ENCODE measurements at regions not wholly inside any gene's neighbourhood (a gene's known extent, or its start where the extent isn't known, plus 50 kb on each side); places are given as distances from the start of the nearest gene placed in this dataset.
"Not testable (repeated sequence)": the region's sequence is repeated elsewhere in the genome, so short reads cannot be mapped to it uniquely, and the experiment has no call there.

GRCh38 chr9:30107134-30107533, 2277.3 kb upstream of the ACO1 start:
- not testable (repeated sequence) for TF ChIP-seq CTCF (optimal IDR thresholded peaks at IDR 0.05 in 1 of 3, IDR thresholded peaks at IDR 0.05 in 1 of 3, conservative IDR thresholded peaks at IDR 0.05 in 1 of 3; ENCODE audit: extremely low read depth in 1 of 3, insufficient read depth in 2 of 3, low read length in 3 of 3); EZH2 (IDR thresholded peaks at IDR 0.05; ENCODE audit: low read length)

All from keratinocyte (primary cell).